ENCODE measurements at regions not wholly inside any gene's neighbourhood (a gene's known extent, or its start where the extent isn't known, plus 50 kb on each side); places are given as distances from the start of the nearest gene placed in this dataset.
"Not testable (repeated sequence)": the region's sequence is repeated elsewhere in the genome, so short reads cannot be mapped to it uniquely, and the experiment has no call there.

DNA sequence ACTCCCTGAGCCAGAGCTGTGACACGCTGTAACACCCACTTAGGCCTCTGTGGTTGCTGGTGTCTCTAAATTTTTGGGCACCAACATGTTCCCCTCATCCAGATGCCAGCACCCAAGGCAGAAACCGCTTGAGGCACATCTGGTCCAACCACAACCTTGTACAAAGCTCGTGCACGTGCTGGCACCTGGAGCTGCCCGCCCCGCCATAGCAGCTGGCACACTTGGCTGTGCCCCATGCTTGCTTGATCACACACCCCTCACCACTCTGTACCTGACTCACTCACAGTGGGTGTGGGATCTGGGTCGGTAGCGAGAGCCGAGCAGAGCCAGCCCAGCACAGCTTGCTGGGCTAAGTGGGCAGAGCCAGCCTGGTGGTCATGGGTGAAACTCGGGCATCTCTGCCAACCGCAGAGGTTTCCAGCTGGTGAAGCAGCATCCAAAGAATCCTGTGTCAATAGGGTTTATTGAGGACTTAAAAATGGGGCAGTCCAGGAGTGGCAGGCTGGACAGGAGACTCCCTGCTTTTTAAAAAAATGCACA, 1210.4 kb downstream of the TYW1 start:
- DNase-seq = no peak

GRCh38 chr7:68207676-68208075, 1211.0 kb downstream of the TYW1 start:
- no peak for DNase-seq

DNA sequence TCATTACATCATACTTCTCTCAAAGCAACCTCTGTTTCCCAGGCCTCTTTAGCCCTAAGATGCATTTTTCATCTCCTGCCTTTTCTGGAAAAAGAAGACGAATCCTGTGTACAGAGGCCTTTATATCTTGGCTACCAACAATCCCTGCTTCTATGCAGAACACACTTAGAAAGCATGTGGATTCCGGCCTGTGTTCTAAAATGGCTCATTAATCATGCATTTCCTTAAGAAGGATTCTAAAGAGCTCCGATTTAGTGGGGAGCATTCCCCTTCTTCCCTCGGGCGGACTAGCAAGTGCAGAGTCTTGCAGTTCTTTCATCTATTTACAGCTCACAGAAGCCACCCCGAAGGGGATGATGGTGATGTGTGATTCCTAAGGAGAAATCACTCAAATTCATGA, 1212.9 kb downstream of the TYW1 start:
- no peak for DNase-seq

DNA sequence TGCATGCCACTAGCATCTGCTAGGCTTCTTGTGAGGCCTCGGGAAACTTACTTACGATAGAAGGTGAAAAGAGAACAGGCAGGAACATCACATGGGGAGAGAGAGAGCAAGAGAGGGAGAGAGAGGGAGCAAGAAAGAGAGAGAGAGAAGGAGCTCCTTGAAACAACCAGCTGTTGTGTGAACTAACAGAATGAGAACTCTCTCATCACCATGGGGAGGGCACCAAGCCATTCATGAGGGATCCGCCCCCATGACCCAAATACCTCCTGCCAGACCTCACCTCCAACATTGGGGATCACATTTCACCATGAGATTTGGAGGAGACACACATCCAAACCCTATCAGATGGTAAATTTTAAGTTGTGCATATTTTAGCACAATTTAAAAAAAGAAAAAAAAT, 1217.2 kb downstream of the TYW1 start:
- no peak for DNase-seq

DNA sequence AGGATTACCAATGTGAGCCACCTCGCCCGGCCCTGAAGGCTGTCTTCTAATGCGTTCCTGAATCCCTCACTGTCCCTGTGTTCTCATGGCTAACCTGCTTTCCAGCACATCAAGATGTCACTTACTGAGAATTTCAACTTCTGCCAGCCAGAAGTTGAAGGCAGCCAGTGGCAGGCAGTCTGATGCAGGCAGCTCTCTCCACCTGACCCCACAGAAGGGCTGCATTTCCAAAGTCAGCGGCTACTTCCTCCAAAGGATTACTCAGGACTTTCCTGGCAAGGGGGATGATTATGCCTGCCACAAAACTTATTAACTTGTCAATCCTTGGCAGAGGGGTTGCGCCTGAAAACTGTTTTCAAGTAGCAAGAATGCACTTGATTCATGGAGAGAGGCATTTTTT, 1219.4 kb downstream of the TYW1 start:
- no peak for DNase-seq

DNA sequence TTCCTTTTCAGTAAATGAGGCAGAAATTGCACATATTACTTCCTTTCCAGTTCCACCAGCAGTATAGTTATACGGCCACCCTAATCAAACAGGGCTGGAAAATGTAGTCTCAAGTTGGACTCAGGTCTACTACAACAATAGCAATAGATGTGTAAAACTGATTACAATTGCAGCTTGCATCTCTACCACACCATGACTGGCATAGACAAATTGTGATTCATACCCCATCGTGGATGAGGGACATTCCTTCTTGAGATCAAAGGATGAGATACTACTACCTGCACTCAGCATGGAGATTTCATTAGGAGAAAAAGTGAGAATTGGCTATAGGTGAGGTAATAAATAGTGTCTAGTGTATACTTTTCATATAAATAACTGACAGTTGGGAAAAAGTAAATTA, 1220.8 kb downstream of the TYW1 start:
- DNase-seq = no peak

DNA sequence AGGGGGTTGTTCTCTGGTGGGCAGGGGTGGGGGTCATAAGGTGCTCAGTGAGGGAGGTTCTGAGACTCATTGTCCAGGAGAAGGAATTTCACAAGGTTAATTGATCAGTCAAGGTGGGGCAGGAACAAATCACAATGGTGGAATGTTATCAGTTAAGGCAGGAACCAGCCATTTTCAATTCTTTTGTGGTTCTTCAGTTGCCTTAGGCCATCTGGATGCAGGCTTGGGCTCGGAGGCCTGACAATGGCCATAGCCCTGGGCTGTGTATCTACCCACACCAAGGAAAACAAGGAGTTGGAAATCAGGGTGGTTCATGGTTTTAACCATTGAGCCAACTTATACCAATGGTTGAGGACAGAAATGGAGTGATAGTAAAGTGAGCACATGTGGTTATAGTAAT, 1221.8 kb downstream of the TYW1 start:
- DNase-seq = no peak

DNA sequence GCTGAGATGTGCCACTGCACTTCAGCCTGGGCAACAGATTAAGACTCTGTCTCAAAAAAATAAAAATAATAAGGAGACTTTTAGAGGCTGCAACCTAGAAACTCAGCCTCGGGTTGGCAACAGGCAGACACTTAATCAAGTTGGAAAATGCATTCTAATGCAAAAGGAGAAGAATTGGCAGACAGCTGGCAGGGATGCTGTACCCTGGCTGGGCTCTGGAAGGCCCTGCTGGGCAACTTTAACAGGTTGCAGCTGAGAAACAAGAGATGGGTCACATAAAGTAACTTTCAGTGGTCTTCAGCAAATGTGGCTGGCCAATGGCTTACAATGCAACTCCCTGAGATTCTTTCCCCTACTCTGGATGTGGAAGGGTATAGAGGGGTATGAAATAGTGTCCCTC, 1225.7 kb downstream of the TYW1 start:
- no peak for DNase-seq

DNA sequence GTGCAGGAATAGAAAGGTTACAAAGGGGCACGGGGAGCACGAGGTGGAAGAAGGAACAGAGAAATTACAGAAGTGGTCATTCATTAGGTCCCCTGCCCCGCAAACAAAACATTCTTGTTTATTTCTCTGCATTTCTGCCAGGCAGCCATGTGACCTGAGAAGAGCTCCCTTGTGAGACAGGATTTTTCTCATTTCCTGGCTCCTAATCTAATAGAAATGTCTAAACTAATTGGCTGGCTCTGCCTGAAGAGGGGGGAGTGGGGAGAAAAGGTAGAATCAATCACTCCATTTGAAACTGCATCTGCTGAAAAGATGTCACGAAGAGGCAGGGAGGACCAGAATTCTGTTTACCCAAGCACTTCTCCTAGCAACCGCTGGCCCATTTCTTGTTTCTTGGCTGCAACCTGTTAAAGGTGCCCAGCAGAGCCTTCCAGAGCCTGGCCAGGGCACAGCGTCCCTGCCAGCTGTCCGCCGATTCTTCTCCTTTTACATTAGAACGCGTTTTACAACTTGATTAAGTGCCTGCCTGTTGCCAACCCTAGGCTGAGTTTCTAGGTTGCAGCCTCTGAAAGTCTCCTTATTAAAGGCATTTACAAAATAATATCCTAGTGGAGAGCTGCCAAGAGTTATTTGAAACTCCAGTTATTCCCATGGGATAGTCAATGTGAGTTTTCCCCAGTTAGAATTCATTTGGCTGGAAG, 1227.6 kb downstream of the TYW1 start:
- DNase-seq = no peak

DNA sequence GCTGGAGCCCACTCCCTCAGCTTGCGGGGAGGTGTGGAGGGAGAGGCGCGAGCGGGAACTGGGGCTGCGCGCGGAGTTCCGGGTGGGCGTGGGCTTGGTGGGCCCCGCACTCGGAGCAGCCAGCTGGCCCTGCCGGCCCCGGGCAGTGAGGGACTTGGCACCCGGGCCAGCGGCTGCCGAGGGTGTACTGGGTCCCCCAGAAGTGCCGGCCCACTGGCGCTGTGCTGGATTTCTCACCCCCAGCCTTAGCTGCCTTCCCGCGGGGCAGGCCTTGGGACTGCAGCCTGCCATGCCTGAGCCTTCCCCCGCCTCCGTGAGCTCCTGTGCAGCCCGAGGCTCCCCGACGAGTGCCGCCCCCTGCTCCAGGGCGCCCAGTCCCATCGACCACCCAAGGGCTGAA, 1234.4 kb downstream of the TYW1 start:
- not testable (repeated sequence) for DNase-seq

DNA sequence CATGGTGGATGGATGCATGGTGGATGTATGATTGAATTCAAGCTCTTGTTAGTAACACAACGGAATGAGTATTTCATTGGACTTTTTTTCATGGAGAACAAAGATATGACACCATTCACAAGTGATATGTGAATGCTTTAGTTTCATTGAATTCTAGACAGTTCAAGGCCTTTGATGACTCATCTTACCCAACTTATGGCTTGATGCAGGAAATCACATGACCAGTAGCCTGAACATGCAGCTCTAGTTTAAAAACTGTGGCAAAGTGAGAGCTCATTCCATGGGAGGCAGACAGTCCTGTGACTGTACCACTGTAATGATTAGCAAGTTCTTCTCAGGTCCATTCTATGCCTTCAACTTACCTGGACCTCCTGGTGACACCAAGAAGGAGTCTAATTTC, 1239.3 kb downstream of the TYW1 start:
- no peak for DNase-seq

GRCh38 chr7:68238204-68238805, 1241.7 kb downstream of the TYW1 start:
- no peak for DNase-seq

GRCh38 chr7:68243128-68243527, 1246.5 kb downstream of the TYW1 start:
- DNase-seq = no peak

GRCh38 chr7:68244389-68244788, 1247.8 kb downstream of the TYW1 start:
- no peak for DNase-seq

DNA sequence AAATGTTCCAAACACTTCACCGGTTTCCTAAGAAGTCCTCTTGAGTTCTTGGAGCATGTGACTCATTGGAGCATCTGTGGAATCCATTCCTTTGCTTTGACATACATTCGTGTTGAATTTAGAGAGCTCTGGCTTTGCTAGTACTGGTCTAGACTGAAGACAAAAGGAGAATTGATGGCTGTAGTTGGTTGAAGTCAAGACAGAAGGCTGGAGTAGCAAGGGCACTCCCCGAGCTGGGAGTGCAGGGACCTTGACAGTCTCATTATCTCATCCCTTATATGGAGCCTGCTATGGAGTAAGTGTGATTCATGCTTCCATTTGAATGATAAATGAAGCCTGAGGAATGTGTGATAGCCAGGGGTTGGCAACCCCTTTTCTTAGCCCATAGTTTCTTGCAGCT, 1249.1 kb downstream of the TYW1 start:
- DNase-seq = no peak

DNA sequence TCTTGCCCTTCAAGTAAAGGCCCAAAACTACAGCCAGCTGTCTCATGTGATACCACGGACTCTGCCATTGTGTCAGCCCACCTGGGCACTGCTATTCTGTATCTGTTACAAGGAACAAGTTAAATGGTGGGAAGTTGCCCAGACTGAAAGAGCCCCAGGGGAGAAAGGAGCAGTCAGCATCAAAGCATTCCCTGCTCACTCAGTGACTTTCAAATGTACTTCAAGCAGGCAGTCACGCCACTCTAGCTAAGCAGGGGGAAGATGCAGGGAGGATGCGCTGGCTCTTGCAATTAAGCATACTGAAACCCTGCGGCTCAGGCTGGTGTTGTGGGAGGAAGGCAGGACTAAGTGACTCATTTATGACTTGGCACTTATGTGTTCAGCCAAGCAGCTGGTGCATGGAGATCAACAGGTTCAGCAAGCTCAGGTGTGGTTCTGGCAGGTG, 1249.6 kb downstream of the TYW1 start:
- DNase-seq = no peak

- no peak for DNase-seq
Measured at GRCh38 chr7:68247126-68247525, 1250.5 kb downstream of the TYW1 start.

DNA sequence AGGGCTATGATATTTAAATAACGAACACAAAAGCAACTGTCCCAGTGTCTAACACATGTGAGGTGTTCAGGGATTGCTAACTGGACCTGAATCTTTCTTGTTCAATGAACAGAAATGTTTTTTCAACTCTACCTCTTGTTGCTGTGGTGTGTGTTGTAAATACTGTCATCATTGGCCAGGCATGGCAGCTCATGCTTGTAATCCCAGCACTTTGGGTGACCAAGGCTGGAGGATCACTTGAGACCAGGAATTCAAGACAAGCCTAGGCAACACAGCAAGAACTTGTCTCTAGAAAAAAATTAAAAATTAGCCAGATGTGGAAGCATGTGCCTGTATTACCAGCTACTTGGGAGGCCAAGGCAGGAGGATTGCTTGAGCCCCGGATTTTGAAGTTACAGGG, 1250.9 kb downstream of the TYW1 start:
- DNase-seq = no peak

DNA sequence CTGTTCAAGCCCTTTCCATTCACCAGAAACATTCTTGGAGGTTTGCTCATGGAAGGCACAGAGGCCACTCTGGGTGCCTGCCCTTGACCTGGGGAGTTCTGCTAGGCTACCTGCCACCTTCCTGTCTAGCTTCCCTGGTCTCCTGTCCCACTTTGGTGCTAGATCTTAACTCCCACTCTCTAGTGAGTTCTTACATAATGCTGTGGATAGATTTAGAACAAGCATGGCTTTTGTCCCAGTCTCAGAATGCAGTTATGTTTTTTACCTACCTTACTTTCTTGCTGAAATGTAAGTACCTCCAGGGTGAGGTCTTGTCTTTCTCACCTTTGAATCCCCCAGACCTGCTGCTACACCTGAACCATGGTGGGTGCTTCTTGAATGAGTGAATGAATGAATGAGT, 1252.3 kb downstream of the TYW1 start:
- DNase-seq = no peak

DNA sequence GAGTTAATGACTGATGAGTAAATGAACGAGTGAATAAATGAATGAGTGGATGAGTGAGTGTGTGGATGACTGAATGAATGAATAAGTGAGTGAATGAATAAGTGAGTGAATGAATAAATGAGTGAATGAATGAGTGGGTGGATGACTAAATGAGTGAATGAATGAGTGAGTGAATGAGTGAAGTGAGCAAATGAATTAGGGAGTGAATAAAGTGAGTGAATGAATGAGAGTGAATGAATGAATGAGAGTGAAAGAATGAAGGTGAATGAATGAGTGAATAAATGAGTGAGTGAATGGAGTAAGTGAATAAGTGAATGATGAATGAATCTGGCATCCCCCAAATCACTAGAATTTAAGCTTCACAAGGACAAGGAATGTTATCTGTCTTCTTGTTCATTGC, 1253.0 kb downstream of the TYW1 start:
- DNase-seq = no peak

DNA sequence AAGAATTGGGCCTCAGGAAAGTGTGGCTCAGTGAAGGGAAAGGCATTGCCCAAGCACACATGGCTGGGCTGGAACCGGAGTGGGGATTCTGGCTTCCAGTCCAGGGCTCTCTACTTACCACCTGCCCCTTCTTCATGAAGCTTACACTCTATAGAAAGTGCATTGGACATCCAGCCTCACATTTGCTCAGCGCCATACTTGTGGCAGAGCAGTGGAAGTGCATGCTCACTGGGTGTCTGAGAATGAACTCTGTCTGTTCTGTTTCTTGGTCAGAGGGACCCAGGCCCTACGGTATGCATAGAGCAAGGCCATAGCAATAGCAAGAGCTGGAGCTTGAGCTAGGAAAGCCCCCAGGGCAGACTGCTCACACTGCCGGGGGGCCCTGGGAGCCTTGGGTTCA, 1253.5 kb downstream of the TYW1 start:
- DNase-seq = no peak

- DNase-seq = not testable (repeated sequence)
Measured at GRCh38 chr7:68254815-68255214, 1258.2 kb downstream of the TYW1 start.

- DNase-seq = no peak
Measured at GRCh38 chr7:68256295-68256694, 1259.7 kb downstream of the TYW1 start.

- DNase-seq = no peak
Measured at GRCh38 chr7:68258609-68259008, 1262.0 kb downstream of the TYW1 start.

DNA sequence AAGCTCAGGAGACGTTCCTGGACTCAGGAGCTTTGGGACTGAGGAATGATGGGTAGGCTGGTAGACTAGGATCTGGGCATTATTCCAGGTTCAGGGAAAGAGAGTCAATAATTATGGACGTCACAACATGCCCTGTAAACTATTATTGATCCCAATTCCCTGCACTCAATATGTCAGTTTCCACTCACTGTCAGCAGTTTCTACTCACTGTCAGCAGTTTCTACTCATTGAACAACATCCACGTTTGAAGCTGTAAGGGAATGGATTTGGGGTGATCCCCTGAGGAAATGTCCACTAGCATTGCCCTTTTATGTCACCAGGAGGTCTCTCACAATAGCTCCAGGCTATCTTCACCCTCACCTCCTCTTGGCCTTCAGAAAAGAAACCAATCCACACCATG, 1268.6 kb downstream of the TYW1 start:
- no peak for DNase-seq

Data from SHP77 (cell line).